ENCODE measurements at regions not wholly inside any gene's neighbourhood (a gene's known extent, or its start where the extent isn't known, plus 50 kb on each side); places are given as distances from the start of the nearest gene placed in this dataset.

- Histone ChIP-seq H3K27ac (ENCODE audit: low read length, poor library complexity, severe bottlenecking) (no peak overlapping the region), H3K9me3 (ENCODE audit: control insufficient read depth, low read length) (no peaks in the 10 kb centered on the region), H3K4ac (ENCODE audit: low read depth in 1 of 2, low read length in 2 of 2) (no peak overlapping the region), H2BK120ac (ENCODE audit: low read depth, low read length) (no peak overlapping the region), H3K18ac (ENCODE audit: low read depth in 1 of 2, low read length in 2 of 2) (no peak overlapping the region), H3K4me3 (ENCODE audit: insufficient read depth in 1 of 2, low read depth in 1 of 2, low read length in 2 of 2) (no peak overlapping the region), H3K27me3 (ENCODE audit: control insufficient read depth in 1 of 2, insufficient read depth in 1 of 2, low read length in 2 of 2) (no peaks in the 10 kb centered on the region), H4K91ac (ENCODE audit: low read length) (no peak overlapping the region), H3K4me2 (ENCODE audit: low read length, poor library complexity, severe bottlenecking) (no peak overlapping the region), H3K36me3 (ENCODE audit: control insufficient read depth in 1 of 2, insufficient read depth in 2 of 2, low read depth in 1 of 2, low read length in 2 of 2) (no peaks in the 10 kb centered on the region), H3K4me1 (ENCODE audit: control insufficient read depth, insufficient read depth, low read depth, low read length) (peaks cover 9% of the 10 kb centered on the region), H3K79me1 (replicated peaks; ENCODE audit: low read length, poor library complexity, severe bottlenecking) (no peaks in the 10 kb centered on the region), H2BK5ac (ENCODE audit: low read depth, low read length, poor library complexity, severe bottlenecking) (no peak overlapping the region), H3K14ac (ENCODE audit: low read length in 2 of 2) (no peak overlapping the region), H4K8ac (ENCODE audit: low read length) (no peak overlapping the region), H2AK5ac (ENCODE audit: low read length, severe bottlenecking) (no peak overlapping the region), H3K23ac (ENCODE audit: low read length in 2 of 2) (no peak overlapping the region), H2BK15ac (ENCODE audit: low read depth, poor library complexity, severe bottlenecking) (peak overlapping the region; percentile 21), H2BK12ac (ENCODE audit: low read length in 2 of 2) (peak overlapping the region in 1 of 2 experiments; percentile 32), H2AFZ (ENCODE audit: low read depth, low read length) (no peak overlapping the region), H3K9ac (ENCODE audit: low read length) (no peak overlapping the region)
- WGBS: 95% methylated on average over 11 of the region's 11 CpGs
- DNase-seq: no peak
These were observed 147.6 kb downstream of the ADSS2 start for GRCh38 chr1:244304156-244304555.

- 88% methylated on average over 3 of the region's 3 CpGs for WGBS
- H3K27me3 ChIP-seq (ENCODE audit: control insufficient read depth in 1 of 2, insufficient read depth in 1 of 2, low read length in 2 of 2): no peaks in the 10 kb centered on the region
- H3K4ac ChIP-seq (ENCODE audit: low read depth in 1 of 2, low read length in 2 of 2): no peak overlapping the region
- H3K79me1 ChIP-seq (replicated peaks; ENCODE audit: low read length, poor library complexity, severe bottlenecking): no peaks in the 10 kb centered on the region
- no peak overlapping the region for H2AK5ac ChIP-seq (ENCODE audit: low read length, severe bottlenecking)
- H3K4me2 ChIP-seq (ENCODE audit: low read length, poor library complexity, severe bottlenecking): no peak overlapping the region
- H3K4me3 ChIP-seq (ENCODE audit: insufficient read depth in 1 of 2, low read depth in 1 of 2, low read length in 2 of 2): no peak overlapping the region
- no peak overlapping the region for H3K23ac ChIP-seq (ENCODE audit: low read length in 2 of 2)
- H3K9ac ChIP-seq (ENCODE audit: low read length): no peak overlapping the region
- H2AFZ ChIP-seq (ENCODE audit: low read depth, low read length): no peak overlapping the region
- H2BK12ac ChIP-seq (ENCODE audit: low read length in 2 of 2): no peak overlapping the region
- no peak overlapping the region for H2BK120ac ChIP-seq (ENCODE audit: low read depth, low read length)
- H4K8ac ChIP-seq (ENCODE audit: low read length): no peak overlapping the region
- H4K91ac ChIP-seq (ENCODE audit: low read length): no peak overlapping the region
- no peak overlapping the region for H2BK15ac ChIP-seq (ENCODE audit: low read depth, poor library complexity, severe bottlenecking)
- no peak overlapping the region for H3K18ac ChIP-seq (ENCODE audit: low read depth in 1 of 2, low read length in 2 of 2)
- no peak overlapping the region for H2BK5ac ChIP-seq (ENCODE audit: low read depth, low read length, poor library complexity, severe bottlenecking)
- no peak overlapping the region for H3K14ac ChIP-seq (ENCODE audit: low read length in 2 of 2)
- H3K4me1 ChIP-seq (ENCODE audit: control insufficient read depth, insufficient read depth, low read depth, low read length): peaks cover 9% of the 10 kb centered on the region
- no peaks in the 10 kb centered on the region for H3K36me3 ChIP-seq (ENCODE audit: control insufficient read depth in 1 of 2, insufficient read depth in 2 of 2, low read depth in 1 of 2, low read length in 2 of 2)
- H3K27ac ChIP-seq (ENCODE audit: low read length, poor library complexity, severe bottlenecking): no peak overlapping the region
- H3K9me3 ChIP-seq (ENCODE audit: control insufficient read depth, low read length): no peaks in the 10 kb centered on the region
- no peak for DNase-seq
These were observed 147.1 kb downstream of the ADSS2 start for GRCh38 chr1:244304656-244305055.

DNA sequence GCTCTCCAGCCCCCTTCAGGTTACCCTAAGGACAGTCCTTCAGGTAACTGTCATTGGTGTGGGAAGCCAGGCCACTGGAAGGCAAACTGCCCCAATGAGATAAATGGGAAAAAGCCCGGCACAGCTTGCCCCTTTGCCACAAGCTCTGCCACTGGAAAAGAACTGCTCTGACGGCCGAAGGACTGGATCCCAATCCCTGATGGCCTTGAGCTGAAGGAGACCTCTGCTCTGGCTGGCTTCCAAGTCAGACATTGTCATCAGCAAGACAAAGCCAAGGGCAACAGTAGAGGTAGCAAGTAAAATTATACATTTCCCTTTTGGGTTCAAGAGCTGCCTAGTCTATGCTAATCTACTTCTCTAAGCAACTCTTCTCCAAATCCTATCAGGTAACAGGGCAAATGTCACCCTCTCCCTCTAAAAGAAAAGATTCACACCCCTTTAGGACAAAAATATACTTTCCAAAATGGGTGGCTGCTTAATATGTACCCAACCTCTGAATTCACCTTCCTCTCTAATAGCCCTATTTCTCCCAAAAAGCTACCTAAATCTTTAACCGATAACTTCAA, 145.8 kb downstream of the ADSS2 start:
- Histone ChIP-seq H3K14ac (ENCODE audit: low read length in 2 of 2) (no peak overlapping the region), H2BK120ac (ENCODE audit: low read depth, low read length) (no peak overlapping the region), H3K36me3 (ENCODE audit: control insufficient read depth in 1 of 2, insufficient read depth in 2 of 2, low read depth in 1 of 2, low read length in 2 of 2) (no peaks in the 10 kb centered on the region), H2BK12ac (ENCODE audit: low read length in 2 of 2) (no peak overlapping the region), H3K4me2 (ENCODE audit: low read length, poor library complexity, severe bottlenecking) (no peak overlapping the region), H3K23ac (ENCODE audit: low read length in 2 of 2) (no peak overlapping the region), H3K9me3 (ENCODE audit: control insufficient read depth, low read length) (no peaks in the 10 kb centered on the region), H3K27me3 (ENCODE audit: control insufficient read depth in 1 of 2, insufficient read depth in 1 of 2, low read length in 2 of 2) (no peaks in the 10 kb centered on the region), H3K4ac (ENCODE audit: low read depth in 1 of 2, low read length in 2 of 2) (no peak overlapping the region), H2AK5ac (ENCODE audit: low read length, severe bottlenecking) (no peak overlapping the region), H2BK15ac (ENCODE audit: low read depth, poor library complexity, severe bottlenecking) (no peak overlapping the region), H3K4me3 (ENCODE audit: insufficient read depth in 1 of 2, low read depth in 1 of 2, low read length in 2 of 2) (no peak overlapping the region), H2BK5ac (ENCODE audit: low read depth, low read length, poor library complexity, severe bottlenecking) (no peak overlapping the region), H3K4me1 (ENCODE audit: control insufficient read depth, insufficient read depth, low read depth, low read length) (peaks cover 9% of the 10 kb centered on the region), H3K9ac (ENCODE audit: low read length) (no peak overlapping the region), H3K79me1 (replicated peaks; ENCODE audit: low read length, poor library complexity, severe bottlenecking) (no peaks in the 10 kb centered on the region), H3K27ac (ENCODE audit: low read length, poor library complexity, severe bottlenecking) (no peak overlapping the region), H4K91ac (ENCODE audit: low read length) (no peak overlapping the region), H3K18ac (ENCODE audit: low read depth in 1 of 2, low read length in 2 of 2) (no peak overlapping the region), H4K8ac (ENCODE audit: low read length) (no peak overlapping the region), H2AFZ (ENCODE audit: low read depth, low read length) (no peak overlapping the region)
- 95% methylated on average over 4 of the region's 4 CpGs for WGBS
- DNase-seq: no peak

DNA sequence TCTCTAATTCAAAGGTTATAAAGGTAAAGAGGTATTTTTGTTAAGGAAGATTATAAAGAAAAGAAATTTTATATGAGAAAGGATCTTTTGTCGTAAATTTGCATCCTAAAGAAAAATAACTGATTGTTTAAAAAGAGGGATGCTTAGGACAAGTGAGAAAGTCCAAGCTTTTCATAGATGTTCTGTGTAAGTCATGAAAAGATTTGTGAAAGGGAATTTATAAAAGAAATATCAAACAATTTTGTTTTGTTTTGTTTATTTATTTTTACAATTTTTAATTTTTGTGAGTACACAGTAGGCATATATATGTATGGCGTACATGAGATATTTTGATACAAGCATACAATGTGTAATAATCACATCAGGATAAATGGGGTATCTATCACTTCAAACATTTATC, 145.2 kb downstream of the ADSS2 start:
- Histone ChIP-seq H3K9ac (ENCODE audit: low read length) (no peak overlapping the region), H3K4me2 (ENCODE audit: low read length, poor library complexity, severe bottlenecking) (no peak overlapping the region), H3K4ac (ENCODE audit: low read depth in 1 of 2, low read length in 2 of 2) (no peak overlapping the region), H3K9me3 (ENCODE audit: control insufficient read depth, low read length) (no peaks in the 10 kb centered on the region), H3K18ac (ENCODE audit: low read depth in 1 of 2, low read length in 2 of 2) (no peak overlapping the region), H3K23ac (ENCODE audit: low read length in 2 of 2) (no peak overlapping the region), H2BK15ac (ENCODE audit: low read depth, poor library complexity, severe bottlenecking) (no peak overlapping the region), H3K4me1 (ENCODE audit: control insufficient read depth, insufficient read depth, low read depth, low read length) (peaks cover 9% of the 10 kb centered on the region), H2AK5ac (ENCODE audit: low read length, severe bottlenecking) (no peak overlapping the region), H3K27me3 (ENCODE audit: control insufficient read depth in 1 of 2, insufficient read depth in 1 of 2, low read length in 2 of 2) (no peaks in the 10 kb centered on the region), H3K14ac (ENCODE audit: low read length in 2 of 2) (no peak overlapping the region), H3K36me3 (ENCODE audit: control insufficient read depth in 1 of 2, insufficient read depth in 2 of 2, low read depth in 1 of 2, low read length in 2 of 2) (no peaks in the 10 kb centered on the region), H2BK120ac (ENCODE audit: low read depth, low read length) (no peak overlapping the region), H4K8ac (ENCODE audit: low read length) (no peak overlapping the region), H2BK12ac (ENCODE audit: low read length in 2 of 2) (no peak overlapping the region), H3K27ac (ENCODE audit: low read length, poor library complexity, severe bottlenecking) (no peak overlapping the region), H2AFZ (ENCODE audit: low read depth, low read length) (no peak overlapping the region), H3K79me1 (replicated peaks; ENCODE audit: low read length, poor library complexity, severe bottlenecking) (no peaks in the 10 kb centered on the region), H2BK5ac (ENCODE audit: low read depth, low read length, poor library complexity, severe bottlenecking) (no peak overlapping the region), H4K91ac (ENCODE audit: low read length) (no peak overlapping the region), H3K4me3 (ENCODE audit: insufficient read depth in 1 of 2, low read depth in 1 of 2, low read length in 2 of 2) (no peak overlapping the region)
- no peak for DNase-seq
- WGBS: 91% methylated on average over 1 of the region's 2 CpGs

Measured in mesenchymal stem cell (in vitro differentiated cells and primary cell).